ENCODE measurements at regions not wholly inside any gene's neighbourhood (a gene's known extent, or its start where the extent isn't known, plus 50 kb on each side); places are given as distances from the start of the nearest gene placed in this dataset.

DNA sequence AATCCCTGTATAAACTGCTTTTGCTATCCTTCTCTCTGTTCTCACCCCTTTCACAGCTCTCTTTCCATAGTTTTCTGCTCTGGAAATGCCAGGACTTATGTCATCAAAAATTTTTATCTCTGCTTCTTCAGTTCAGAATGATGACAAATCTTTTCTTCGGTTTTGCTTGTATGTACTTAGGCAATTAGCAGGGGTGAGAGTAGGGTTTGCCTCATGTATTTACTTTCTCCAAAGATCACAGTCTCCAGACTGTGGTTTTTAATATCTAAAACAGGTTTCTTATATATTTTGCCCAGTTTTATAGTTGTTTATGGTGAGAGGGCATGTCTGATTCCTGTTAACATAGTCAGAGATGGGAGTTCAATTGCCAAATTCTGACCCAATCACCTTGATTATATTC is 235.4 kb upstream of the LYPLAL1 start:
- no peak for TF ChIP-seq EZH2phosphoT487 (conservative IDR thresholded peaks at IDR 0.05; ENCODE audit: low read length)
- TF ChIP-seq, protein P1, sequence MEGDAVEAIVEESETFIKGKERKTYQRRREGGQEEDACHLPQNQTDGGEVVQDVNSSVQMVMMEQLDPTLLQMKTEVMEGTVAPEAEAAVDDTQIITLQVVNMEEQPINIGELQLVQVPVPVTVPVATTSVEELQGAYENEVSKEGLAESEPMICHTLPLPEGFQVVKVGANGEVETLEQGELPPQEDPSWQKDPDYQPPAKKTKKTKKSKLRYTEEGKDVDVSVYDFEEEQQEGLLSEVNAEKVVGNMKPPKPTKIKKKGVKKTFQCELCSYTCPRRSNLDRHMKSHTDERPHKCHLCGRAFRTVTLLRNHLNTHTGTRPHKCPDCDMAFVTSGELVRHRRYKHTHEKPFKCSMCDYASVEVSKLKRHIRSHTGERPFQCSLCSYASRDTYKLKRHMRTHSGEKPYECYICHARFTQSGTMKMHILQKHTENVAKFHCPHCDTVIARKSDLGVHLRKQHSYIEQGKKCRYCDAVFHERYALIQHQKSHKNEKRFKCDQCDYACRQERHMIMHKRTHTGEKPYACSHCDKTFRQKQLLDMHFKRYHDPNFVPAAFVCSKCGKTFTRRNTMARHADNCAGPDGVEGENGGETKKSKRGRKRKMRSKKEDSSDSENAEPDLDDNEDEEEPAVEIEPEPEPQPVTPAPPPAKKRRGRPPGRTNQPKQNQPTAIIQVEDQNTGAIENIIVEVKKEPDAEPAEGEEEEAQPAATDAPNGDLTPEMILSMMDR (IDR thresholded peaks at IDR 0.05; ENCODE audit: insufficient read depth, low read length, poor library complexity, severe bottlenecking), result no peak
- Histone ChIP-seq H3K4me3 (ENCODE audit: insufficient read depth, low read length, poor library complexity, severe bottlenecking) (no peak overlapping the region), H3F3A (ENCODE audit: insufficient read depth) (no peaks in the 10 kb centered on the region), H3K9me3 (ENCODE audit: insufficient read depth, low read length) (no peaks in the 10 kb centered on the region), H3K9ac (ENCODE audit: low read length) (no peak overlapping the region), H3K4me2 (ENCODE audit: low read depth, low read length, poor library complexity, severe bottlenecking) (no peak overlapping the region), H3K79me2 (ENCODE audit: insufficient read depth, low read length) (no peaks in the 10 kb centered on the region), H3K27ac (ENCODE audit: low read depth, low read length) (no peak overlapping the region), H3K27me3 (ENCODE audit: low read length) (no peaks in the 10 kb centered on the region), H3K9me2 (replicated peaks; ENCODE audit: insufficient read depth, low read length) (no peaks in the 10 kb centered on the region), H3K36me3 (ENCODE audit: low read length) (no peaks in the 10 kb centered on the region), H2AFZ (ENCODE audit: low read depth, low read length, severe bottlenecking) (no peak overlapping the region), H4K20me1 (ENCODE audit: low read depth, low read length) (no peaks in the 10 kb centered on the region)

DNA sequence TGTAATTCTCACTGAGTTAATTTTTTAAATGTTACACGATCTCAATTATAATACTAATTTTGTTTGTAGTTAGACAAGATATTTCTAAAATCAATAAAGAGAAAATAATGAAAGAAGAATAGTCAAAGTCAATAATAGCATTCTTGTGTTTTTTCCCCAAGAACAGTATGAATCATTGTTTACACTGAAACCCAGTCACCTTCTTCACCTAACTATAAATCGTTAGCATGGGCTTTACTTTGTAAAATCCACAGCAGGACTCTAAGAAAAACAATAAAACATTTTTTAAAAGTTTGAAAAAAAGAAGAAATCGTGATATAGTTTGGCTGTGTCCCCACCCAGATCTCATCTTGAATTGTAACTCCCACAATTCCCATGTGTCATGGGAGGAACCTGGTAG is 234.6 kb upstream of the LYPLAL1 start:
- no peaks in the 10 kb centered on the region for H4K20me1 ChIP-seq (ENCODE audit: low read depth, low read length)
- H3K9ac ChIP-seq (ENCODE audit: low read length), result no peak overlapping the region
- H3K9me2 ChIP-seq (replicated peaks; ENCODE audit: insufficient read depth, low read length), result no peaks in the 10 kb centered on the region
- H3K4me3 ChIP-seq (ENCODE audit: insufficient read depth, low read length, poor library complexity, severe bottlenecking), result no peak overlapping the region
- H3F3A ChIP-seq (ENCODE audit: insufficient read depth), result no peaks in the 10 kb centered on the region
- H3K27me3 ChIP-seq (ENCODE audit: low read length), result no peaks in the 10 kb centered on the region
- H3K36me3 ChIP-seq (ENCODE audit: low read length), result no peaks in the 10 kb centered on the region
- no peak overlapping the region for H2AFZ ChIP-seq (ENCODE audit: low read depth, low read length, severe bottlenecking)
- no peaks in the 10 kb centered on the region for H3K9me3 ChIP-seq (ENCODE audit: insufficient read depth, low read length)
- no peak for TF ChIP-seq EZH2phosphoT487 (conservative IDR thresholded peaks at IDR 0.05; ENCODE audit: low read length)
- TF ChIP-seq, protein P1 (IDR thresholded peaks at IDR 0.05; ENCODE audit: insufficient read depth, low read length, poor library complexity, severe bottlenecking), result no peak
- H3K79me2 ChIP-seq (ENCODE audit: insufficient read depth, low read length), result no peaks in the 10 kb centered on the region
- H3K27ac ChIP-seq (ENCODE audit: low read depth, low read length), result no peak overlapping the region
- H3K4me2 ChIP-seq (ENCODE audit: low read depth, low read length, poor library complexity, severe bottlenecking), result no peak overlapping the region

DNA sequence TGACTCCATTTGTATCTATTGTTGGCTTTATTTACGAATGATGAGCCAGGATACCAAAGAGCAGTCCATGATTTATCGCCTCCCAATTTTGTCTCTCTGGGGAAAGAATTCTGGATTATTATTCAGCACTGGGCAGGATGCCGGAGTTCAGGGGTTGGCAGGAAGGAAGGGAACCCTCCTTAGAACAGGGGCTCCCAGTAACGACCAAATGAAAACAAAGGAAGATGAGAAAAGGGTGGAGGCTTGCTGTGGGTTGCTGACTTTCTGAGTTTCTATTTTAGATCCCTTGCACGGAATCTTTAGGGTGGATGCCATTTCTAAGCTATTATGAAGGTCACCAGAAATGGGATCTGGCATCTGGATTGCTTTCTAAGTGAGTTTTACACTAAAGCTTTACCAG is 231.2 kb upstream of the LYPLAL1 start:
- H3K27ac ChIP-seq (ENCODE audit: low read depth, low read length), result no peak overlapping the region
- H3K4me3 ChIP-seq (ENCODE audit: insufficient read depth, low read length, poor library complexity, severe bottlenecking), result no peak overlapping the region
- H4K20me1 ChIP-seq (ENCODE audit: low read depth, low read length), result no peaks in the 10 kb centered on the region
- no peaks in the 10 kb centered on the region for H3K9me2 ChIP-seq (replicated peaks; ENCODE audit: insufficient read depth, low read length)
- no peaks in the 10 kb centered on the region for H3K27me3 ChIP-seq (ENCODE audit: low read length)
- no peaks in the 10 kb centered on the region for H3K36me3 ChIP-seq (ENCODE audit: low read length)
- H3F3A ChIP-seq (ENCODE audit: insufficient read depth), result no peaks in the 10 kb centered on the region
- H2AFZ ChIP-seq (ENCODE audit: low read depth, low read length, severe bottlenecking), result no peak overlapping the region
- H3K4me2 ChIP-seq (ENCODE audit: low read depth, low read length, poor library complexity, severe bottlenecking), result no peak overlapping the region
- H3K9me3 ChIP-seq (ENCODE audit: insufficient read depth, low read length), result no peaks in the 10 kb centered on the region
- no peak overlapping the region for H3K9ac ChIP-seq (ENCODE audit: low read length)
- H3K79me2 ChIP-seq (ENCODE audit: insufficient read depth, low read length), result no peaks in the 10 kb centered on the region
- TF ChIP-seq EZH2phosphoT487 (conservative IDR thresholded peaks at IDR 0.05; ENCODE audit: low read length), result no peak
- TF ChIP-seq, protein P1 (IDR thresholded peaks at IDR 0.05; ENCODE audit: insufficient read depth, low read length, poor library complexity, severe bottlenecking), result no peak
